Activated CD8-positive, alpha-beta memory T cell treated with anti-CD3 and anti-CD28 coated beads, Interleukin-2, amount 50 U/mL, for 4 hours (primary cell): ENCODE measurements at regions not wholly inside any gene's neighbourhood (a gene's known extent, or its start where the extent isn't known, plus 50 kb on each side); places are given as distances from the start of the nearest gene placed in this dataset.
"Not testable (repeated sequence)": the region's sequence is repeated elsewhere in the genome, so short reads cannot be mapped to it uniquely, and the experiment has no call there.

Experiments
- DNase-seq: peaks from one replicate; pipeline ENCODE4 v3.0.0-alpha.2; 2020

GRCh38 chr11:91293119-91293518 is 931.5 kb upstream of the FAT3 start:
- no peak for DNase-seq

GRCh38 chr11:91272089-91272488 is 952.5 kb upstream of the FAT3 start:
- no peak for DNase-seq

- DNase-seq: not testable (repeated sequence)
These were observed 955.9 kb upstream of the FAT3 start for GRCh38 chr11:91268512-91269295.

GRCh38 chr11:91265946-91266345 is 958.7 kb upstream of the FAT3 start:
- DNase-seq: no peak

GRCh38 chr11:91264481-91264880 is 960.1 kb upstream of the FAT3 start:
- DNase-seq: no peak

GRCh38 chr11:91263496-91264365 is 960.9 kb upstream of the FAT3 start:
- no peak for DNase-seq

GRCh38 chr11:91261513-91261912 is 963.1 kb upstream of the FAT3 start:
- DNase-seq: no peak

GRCh38 chr11:91258876-91259275 is 965.7 kb upstream of the FAT3 start:
- no peak for DNase-seq

- no peak for DNase-seq
These were observed 967.0 kb upstream of the FAT3 start for GRCh38 chr11:91257667-91258066.

GRCh38 chr11:91248199-91248807 is 976.3 kb upstream of the FAT3 start:
- DNase-seq: no peak

GRCh38 chr11:91247009-91247735 is 977.4 kb upstream of the FAT3 start:
- no peak for DNase-seq

- no peak for DNase-seq
These were observed 979.7 kb upstream of the FAT3 start for GRCh38 chr11:91244912-91245311.

GRCh38 chr11:91243630-91244029 is 981.0 kb upstream of the FAT3 start:
- DNase-seq: no peak

- DNase-seq: no peak
These were observed 981.6 kb upstream of the FAT3 start for GRCh38 chr11:91243051-91243450.

- no peak for DNase-seq
These were observed 983.4 kb upstream of the FAT3 start for GRCh38 chr11:91241226-91241625.

GRCh38 chr11:91239359-91239758 is 985.3 kb upstream of the FAT3 start:
- no peak for DNase-seq

- DNase-seq: no peak
These were observed 993.4 kb upstream of the FAT3 start for GRCh38 chr11:91231226-91231625.

GRCh38 chr11:91230647-91231046 is 994.0 kb upstream of the FAT3 start:
- DNase-seq: no peak

- no peak for DNase-seq
These were observed 1000.0 kb upstream of the CHORDC1 start for GRCh38 chr11:91222830-91223229.

GRCh38 chr11:91220476-91221202 is 997.8 kb upstream of the CHORDC1 start:
- no peak for DNase-seq

GRCh38 chr11:91219535-91219934 is 996.7 kb upstream of the CHORDC1 start:
- no peak for DNase-seq

GRCh38 chr11:91209751-91210150 is 986.9 kb upstream of the CHORDC1 start:
- DNase-seq: no peak
